Breast epithelium (tissue), 4 donors: ENCODE measurements at regions not wholly inside any gene's neighbourhood (a gene's known extent, or its start where the extent isn't known, plus 50 kb on each side); places are given as distances from the start of the nearest gene placed in this dataset.

ENCODE experiments used
- DNase-seq, 2 donors: peaks; one replicate each; pipeline ENCODE4 v3.0.0-alpha.2; 2019; ENCODE audit warnings: low spot score in 2 of 2
- H3K27ac ChIP-seq, 2 donors: fragments of 200-600 bp; sonication (generic) in 1 of 2; one replicate each; pipeline ENCODE4 v1.5.1; 2016 to 2019; ENCODE audit warnings: mild to moderate bottlenecking in 1 of 2
- H3K27me3 ChIP-seq, 2 donors: fragments of 200-600 bp; sonication (generic) in 1 of 2; one replicate each; pipeline versions ENCODE4 v1.5.1 to v1.6.0; 2017 to 2019; ENCODE audit warnings: control low read depth in 1 of 2, mild to moderate bottlenecking in 1 of 2
- H3K36me3 ChIP-seq: fragments of 200-600 bp; one replicate; pipeline ENCODE4 v1.5.1; 2019
- H3K4me1 ChIP-seq, 2 donors: fragments of 200-600 bp; sonication (generic); one replicate each; pipeline ENCODE4 v1.5.1; 2016 to 2019; ENCODE audit warnings: control low read depth in 1 of 2
- H3K4me3 ChIP-seq, 3 donors: fragments of 200-600 bp; sonication (generic); 1 replicate in 2 of 3; 2 replicates in 1 of 3; pipeline ENCODE4 v1.5.1; 2016 to 2019; ENCODE audit warnings: mild to moderate bottlenecking in 3 of 3, moderate library complexity in 2 of 3
- H3K9me3 ChIP-seq, 2 donors: fragments of 200-600 bp; sonication (generic) in 1 of 2; one replicate each; pipeline ENCODE4 v1.5.1; 2016 to 2019; ENCODE audit warnings: control low read depth in 1 of 2
- CTCF ChIP-seq, 3 donors: fragments of 450-650 bp; IDR thresholded peaks; one replicate each; pipeline ENCODE4 v1.5.1; 2016 to 2017; ENCODE audit warnings: antibody characterized with exemption in 3 of 3, mild to moderate bottlenecking in 3 of 3, moderate library complexity in 3 of 3
- POLR2A ChIP-seq: fragments of 450-650 bp; IDR thresholded peaks from one replicate; pipeline ENCODE4 v1.6.1; 2016; ENCODE audit warnings: antibody characterized with exemption, mild to moderate bottlenecking, moderate library complexity
- POLR2AphosphoS5 ChIP-seq, 3 donors: sonication (generic); formaldehyde crosslinking; IDR thresholded peaks; one replicate each; pipeline ENCODE4 v1.6.1; 2017; ENCODE audit warnings: antibody characterized with exemption in 3 of 3
- intact Hi-C: fragments of 100-400 bp; cut with DNase I; formaldehyde crosslinking; loops from one replicate; pipeline ENCODE4 v1.15.1; 2023; ENCODE audit warnings: low total_unique reads

- Histone ChIP-seq H3K36me3 (no peaks in the 10 kb centered on the region), H3K4me3 (no peak overlapping the region), H3K27ac (no peak overlapping the region), H3K4me1 (no peaks in the 10 kb centered on the region), H3K9me3 (no peaks in the 10 kb centered on the region), H3K27me3 (no peaks in the 10 kb centered on the region)
- TF ChIP-seq POLR2A, result no peak
- no peak for TF ChIP-seq CTCF (IDR thresholded peaks at IDR 0.05)
- no peak for TF ChIP-seq POLR2AphosphoS5 (IDR thresholded peaks at IDR 0.05)
- DNase-seq, result no peak
- intact Hi-C loops, result no loop called here
Observed at GRCh38 chr2:21567395-21567794, 443.6 kb downstream of the TDRD15 start.

GRCh38 chr2:21571686-21572085 lies 447.9 kb downstream of the TDRD15 start:
- intact Hi-C loops, result no loop called here
- H3K27me3 ChIP-seq, result no peaks in the 10 kb centered on the region
- H3K4me3 ChIP-seq, result no peak overlapping the region
- no peaks in the 10 kb centered on the region for H3K4me1 ChIP-seq
- TF ChIP-seq POLR2A, result no peak
- no peak for TF ChIP-seq POLR2AphosphoS5 (IDR thresholded peaks at IDR 0.05)
- TF ChIP-seq CTCF (IDR thresholded peaks at IDR 0.05), result no peak
- H3K27ac ChIP-seq, result no peak overlapping the region
- H3K9me3 ChIP-seq, result no peaks in the 10 kb centered on the region
- no peak for DNase-seq
- H3K36me3 ChIP-seq, result no peaks in the 10 kb centered on the region

GRCh38 chr2:21580391-21580790 lies 456.6 kb downstream of the TDRD15 start:
- intact Hi-C loops, result no loop called here
- H3K4me3 ChIP-seq, result no peak overlapping the region
- H3K4me1 ChIP-seq, result no peaks in the 10 kb centered on the region
- H3K9me3 ChIP-seq, result no peaks in the 10 kb centered on the region
- H3K36me3 ChIP-seq, result no peaks in the 10 kb centered on the region
- no peak for DNase-seq
- no peaks in the 10 kb centered on the region for H3K27me3 ChIP-seq
- TF ChIP-seq POLR2A, result no peak
- no peak for TF ChIP-seq CTCF (IDR thresholded peaks at IDR 0.05)
- TF ChIP-seq POLR2AphosphoS5 (IDR thresholded peaks at IDR 0.05), result no peak
- no peak overlapping the region for H3K27ac ChIP-seq

GRCh38 chr2:21585881-21586280 lies 462.1 kb downstream of the TDRD15 start:
- H3K4me1 ChIP-seq, result no peaks in the 10 kb centered on the region
- no peak for TF ChIP-seq POLR2AphosphoS5 (IDR thresholded peaks at IDR 0.05)
- no peaks in the 10 kb centered on the region for H3K9me3 ChIP-seq

GRCh38 chr2:21590026-21590690 lies 466.4 kb downstream of the TDRD15 start:
- intact Hi-C loops, result no loop called here
- no peaks in the 10 kb centered on the region for H3K27me3 ChIP-seq
- TF ChIP-seq POLR2A (no peak), POLR2AphosphoS5 (IDR thresholded peaks at IDR 0.05) (no peak), CTCF (IDR thresholded peaks at IDR 0.05) (no peak)
- no peaks in the 10 kb centered on the region for H3K4me1 ChIP-seq
- DNase-seq, result no peak
- H3K27ac ChIP-seq, result no peak overlapping the region
- H3K36me3 ChIP-seq, result no peaks in the 10 kb centered on the region
- H3K9me3 ChIP-seq, result no peaks in the 10 kb centered on the region
- no peak overlapping the region for H3K4me3 ChIP-seq

More at GRCh38 chr2:21585881-21586280, 462.1 kb downstream of the TDRD15 start:
- H3K27ac ChIP-seq, result no peak overlapping the region
- H3K36me3 ChIP-seq, result no peaks in the 10 kb centered on the region
- no peak overlapping the region for H3K4me3 ChIP-seq
- intact Hi-C loops, result no loop called here
- no peaks in the 10 kb centered on the region for H3K27me3 ChIP-seq
- no peak for DNase-seq
